ENCODE measurements at regions not wholly inside any gene's neighbourhood (a gene's known extent, or its start where the extent isn't known, plus 50 kb on each side); places are given as distances from the start of the nearest gene placed in this dataset.

DNA sequence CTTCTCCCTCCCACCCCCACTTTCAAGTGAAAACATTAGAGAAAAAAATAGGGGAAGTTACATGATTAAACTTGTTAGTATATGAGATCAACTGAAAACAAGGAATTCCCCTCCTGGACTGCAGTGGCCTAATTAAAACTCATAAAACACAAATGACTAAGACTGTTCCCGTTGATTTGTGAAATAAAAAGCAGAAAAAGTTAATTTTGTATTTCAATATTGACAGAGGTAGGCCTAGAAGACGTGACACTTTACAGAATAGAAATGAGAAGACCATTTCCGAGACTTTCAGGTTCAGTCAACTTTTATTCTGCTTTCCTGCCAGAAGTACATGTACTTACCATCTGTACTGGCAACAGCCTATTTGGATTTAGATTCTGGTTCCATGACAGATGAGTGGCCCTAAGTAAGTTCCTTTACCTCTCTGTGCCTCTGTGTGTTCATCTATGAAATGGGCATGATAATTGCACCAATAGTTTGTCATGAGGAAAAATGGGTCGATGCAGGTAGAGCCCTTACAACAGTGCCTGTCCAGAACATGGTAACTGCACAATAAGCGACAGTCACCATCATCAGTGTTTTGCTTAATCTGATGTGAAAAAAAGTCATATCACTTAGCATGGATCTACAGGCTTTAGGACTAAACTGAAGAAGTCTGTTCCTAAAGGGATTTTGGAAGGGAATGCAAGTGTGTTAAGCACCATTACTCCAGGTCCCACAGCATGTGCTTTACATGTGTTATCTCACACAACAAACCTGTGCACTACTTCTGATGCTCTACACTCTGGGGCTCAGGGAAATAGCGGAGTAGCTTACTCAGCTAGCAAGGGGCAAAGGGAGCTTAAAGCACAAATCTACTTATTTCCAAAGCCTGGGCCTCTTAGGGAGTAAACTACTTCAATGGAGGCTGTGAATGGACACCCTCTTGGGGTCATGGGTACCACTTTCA is 562.3 kb upstream of the DIPK2B start:
- Mint-ChIP-seq H3K4me1 (peaks cover 36% of the 10 kb centered on the region), H3K27me3 (no peaks in the 10 kb centered on the region), H3K4me3 (peak overlapping the region; percentile 31), H3K36me3 (ENCODE audit: low read depth) (no peaks in the 10 kb centered on the region), H3K27ac (peak overlapping the region; percentile 95)
- ATAC-seq, result peak; percentile 39
- no peak for DNase-seq
- no peaks in the 10 kb centered on the region for H3K9me3 ChIP-seq (ENCODE audit: control insufficient read depth, low read length, poor library complexity, severe bottlenecking)

- Mint-ChIP-seq H3K4me1 (peaks cover 30% of the 10 kb centered on the region), H3K4me3 (peak overlapping the region; percentile 84)
Observed at GRCh38 chrX:45761920-45762319, 561.2 kb upstream of the DIPK2B start.

DNA sequence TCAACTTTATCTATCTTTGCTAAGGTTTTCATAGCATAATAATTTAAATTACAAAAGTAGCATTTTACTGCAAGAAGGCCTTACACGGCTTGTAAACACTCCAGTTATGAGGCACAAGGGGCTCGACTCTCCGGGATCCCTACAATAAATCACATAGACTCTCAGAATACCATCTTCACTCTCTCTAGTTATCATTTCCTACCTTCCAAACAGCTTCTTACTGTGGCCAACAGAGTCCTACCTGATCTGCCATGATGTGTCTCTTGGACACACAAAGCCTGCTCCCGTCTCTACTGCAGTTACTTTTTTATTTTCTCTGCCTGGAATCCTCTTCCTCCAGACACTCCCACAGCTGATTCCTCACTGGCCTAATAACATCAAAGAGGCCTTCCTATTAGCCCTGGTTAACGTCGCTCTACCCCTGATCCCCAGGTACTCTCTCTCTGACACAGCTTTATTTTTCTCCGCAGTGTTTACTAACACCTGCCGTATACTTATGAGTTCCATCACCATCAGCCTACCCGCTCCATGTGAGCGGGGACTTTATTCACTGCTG is 559.6 kb upstream of the DIPK2B start:
- peak overlapping the region; percentile 95 for H3K27ac Mint-ChIP-seq
- H3K36me3 Mint-ChIP-seq (ENCODE audit: low read depth), result no peaks in the 10 kb centered on the region
- peaks cover 32% of the 10 kb centered on the region for H3K4me1 Mint-ChIP-seq
- H3K27me3 Mint-ChIP-seq, result no peaks in the 10 kb centered on the region
- no peak for DNase-seq
- ATAC-seq, result no peak
- peak overlapping the region; percentile 79 for H3K4me3 Mint-ChIP-seq
- H3K9me3 ChIP-seq (ENCODE audit: control insufficient read depth, low read length, poor library complexity, severe bottlenecking), result no peaks in the 10 kb centered on the region

More at GRCh38 chrX:45761920-45762319, 561.2 kb upstream of the DIPK2B start:
- Mint-ChIP-seq H3K27me3 (no peaks in the 10 kb centered on the region), H3K36me3 (ENCODE audit: low read depth) (no peaks in the 10 kb centered on the region), H3K27ac (peak overlapping the region; percentile 95)
- DNase-seq (no peak), ATAC-seq (no peak)
- no peaks in the 10 kb centered on the region for H3K9me3 ChIP-seq (ENCODE audit: control insufficient read depth, low read length, poor library complexity, severe bottlenecking)

GRCh38 chrX:45758738-45759397 is 558.2 kb upstream of the DIPK2B start:
- H3K4me1 Mint-ChIP-seq, result peaks cover 30% of the 10 kb centered on the region
- peak overlapping the region; percentile 95 for H3K27ac Mint-ChIP-seq
- no peaks in the 10 kb centered on the region for H3K36me3 Mint-ChIP-seq (ENCODE audit: low read depth)
- DNase-seq (no peak), ATAC-seq (peak; percentile 56)
- no peaks in the 10 kb centered on the region for H3K9me3 ChIP-seq (ENCODE audit: control insufficient read depth, low read length, poor library complexity, severe bottlenecking)
- peak overlapping the region; percentile 87 for H3K4me3 Mint-ChIP-seq
- no peaks in the 10 kb centered on the region for H3K27me3 Mint-ChIP-seq

GRCh38 chrX:45758319-45758718 is 557.6 kb upstream of the DIPK2B start:
- Mint-ChIP-seq H3K36me3 (ENCODE audit: low read depth) (no peaks in the 10 kb centered on the region), H3K27ac (peak overlapping the region; percentile 95), H3K4me1 (peaks cover 30% of the 10 kb centered on the region), H3K27me3 (no peaks in the 10 kb centered on the region), H3K4me3 (peak overlapping the region; percentile 87)
- DNase-seq (peak in 1 of 3 donors; percentile 22), ATAC-seq (peak; percentile 22)
- H3K9me3 ChIP-seq (ENCODE audit: control insufficient read depth, low read length, poor library complexity, severe bottlenecking), result no peaks in the 10 kb centered on the region

GRCh38 chrX:45757272-45757671 is 556.6 kb upstream of the DIPK2B start:
- H3K9me3 ChIP-seq (ENCODE audit: control insufficient read depth, low read length, poor library complexity, severe bottlenecking), result no peaks in the 10 kb centered on the region
- no peaks in the 10 kb centered on the region for H3K36me3 Mint-ChIP-seq (ENCODE audit: low read depth)
- peak overlapping the region; percentile 36 for H3K4me3 Mint-ChIP-seq
- ATAC-seq (no peak), DNase-seq (no peak)
- H3K27me3 Mint-ChIP-seq, result no peaks in the 10 kb centered on the region
- H3K4me1 Mint-ChIP-seq, result peaks cover 27% of the 10 kb centered on the region
- peak overlapping the region; percentile 95 for H3K27ac Mint-ChIP-seq

- Mint-ChIP-seq H3K27ac (peak overlapping the region; percentile 95), H3K4me3 (peak overlapping the region; percentile 21), H3K36me3 (ENCODE audit: low read depth) (no peaks in the 10 kb centered on the region), H3K4me1 (peaks cover 22% of the 10 kb centered on the region), H3K27me3 (no peaks in the 10 kb centered on the region)
- H3K9me3 ChIP-seq (ENCODE audit: control insufficient read depth, low read length, poor library complexity, severe bottlenecking), result no peaks in the 10 kb centered on the region
- no peak for DNase-seq
- ATAC-seq, result peak; percentile 16
Observed at GRCh38 chrX:45756557-45756956, 555.9 kb upstream of the DIPK2B start.

- no peak for DNase-seq
- no peak overlapping the region for H3K4me3 Mint-ChIP-seq
- peak overlapping the region; percentile 95 for H3K27ac Mint-ChIP-seq
- H3K9me3 ChIP-seq (ENCODE audit: control insufficient read depth, low read length, poor library complexity, severe bottlenecking), result no peaks in the 10 kb centered on the region
- H3K27me3 Mint-ChIP-seq, result no peaks in the 10 kb centered on the region
- no peaks in the 10 kb centered on the region for H3K36me3 Mint-ChIP-seq (ENCODE audit: low read depth)
- no peak for ATAC-seq
- peaks cover 22% of the 10 kb centered on the region for H3K4me1 Mint-ChIP-seq
Observed at GRCh38 chrX:45755703-45756102, 555.0 kb upstream of the DIPK2B start.

DNA sequence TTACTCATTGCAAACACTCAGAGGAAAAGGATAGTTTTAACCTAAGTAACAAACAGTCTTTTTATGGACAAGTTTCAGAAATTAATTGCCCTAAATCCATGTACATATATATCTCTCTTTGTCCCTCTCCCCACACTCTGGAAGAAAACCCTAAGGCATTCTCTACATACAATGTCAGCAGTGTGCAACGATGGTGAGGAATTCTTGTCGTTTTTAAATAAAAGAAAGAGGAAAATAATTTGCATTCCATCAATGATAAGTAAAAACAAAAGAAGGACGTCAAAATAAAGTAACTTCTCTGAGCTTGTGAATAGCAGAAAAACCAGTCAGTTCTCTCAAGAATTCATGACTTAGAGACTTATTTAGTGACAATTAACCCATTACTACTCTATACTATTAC is 550.5 kb upstream of the DIPK2B start:
- ATAC-seq, result no peak
- Mint-ChIP-seq H3K4me1 (peaks cover 12% of the 10 kb centered on the region), H3K27me3 (no peaks in the 10 kb centered on the region), H3K27ac (no peak overlapping the region), H3K36me3 (ENCODE audit: low read depth) (no peaks in the 10 kb centered on the region), H3K4me3 (no peak overlapping the region)
- no peaks in the 10 kb centered on the region for H3K9me3 ChIP-seq (ENCODE audit: control insufficient read depth, low read length, poor library complexity, severe bottlenecking)
- no peak for DNase-seq

DNA sequence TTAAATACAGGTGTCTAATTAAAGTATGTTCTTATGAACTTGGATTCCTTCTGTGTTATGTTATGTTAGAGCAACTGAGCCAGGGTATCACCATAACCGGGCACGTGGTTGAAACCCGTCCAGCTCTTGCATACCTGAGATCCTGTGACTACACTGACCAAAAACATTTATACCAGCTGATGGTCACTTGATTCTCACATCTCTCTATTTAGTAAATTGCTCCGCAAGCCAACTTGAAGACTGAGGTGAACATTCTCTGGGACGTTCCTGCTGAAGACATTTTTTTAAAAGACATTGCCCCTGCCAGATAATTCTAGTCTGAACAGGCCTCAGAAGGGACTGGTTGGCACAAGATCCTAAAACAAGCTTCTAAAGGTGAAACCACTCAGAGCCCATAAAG is 550.0 kb upstream of the DIPK2B start:
- Mint-ChIP-seq H3K27me3 (no peaks in the 10 kb centered on the region), H3K36me3 (ENCODE audit: low read depth) (peaks cover under 1% of the 10 kb centered on the region), H3K4me1 (peaks cover 10% of the 10 kb centered on the region), H3K27ac (no peak overlapping the region), H3K4me3 (no peak overlapping the region)
- ATAC-seq (no peak), DNase-seq (no peak)
- H3K9me3 ChIP-seq (ENCODE audit: control insufficient read depth, low read length, poor library complexity, severe bottlenecking), result no peaks in the 10 kb centered on the region

GRCh38 chrX:45749375-45749774 is 548.7 kb upstream of the DIPK2B start:
- peak; percentile 16 for ATAC-seq

GRCh38 chrX:45748369-45748774 is 547.7 kb upstream of the DIPK2B start:
- Mint-ChIP-seq H3K36me3 (ENCODE audit: low read depth) (peaks cover 2% of the 10 kb centered on the region), H3K4me3 (no peak overlapping the region), H3K27ac (no peak overlapping the region), H3K4me1 (peaks cover 12% of the 10 kb centered on the region), H3K27me3 (no peaks in the 10 kb centered on the region)
- DNase-seq (no peak), ATAC-seq (no peak)
- no peaks in the 10 kb centered on the region for H3K9me3 ChIP-seq (ENCODE audit: control insufficient read depth, low read length, poor library complexity, severe bottlenecking)

More at GRCh38 chrX:45749375-45749774, 548.7 kb upstream of the DIPK2B start:
- no peak for DNase-seq
- Mint-ChIP-seq H3K4me1 (peaks cover 12% of the 10 kb centered on the region), H3K36me3 (ENCODE audit: low read depth) (peaks cover 2% of the 10 kb centered on the region), H3K4me3 (no peak overlapping the region), H3K27ac (peak overlapping the region; percentile 11), H3K27me3 (no peaks in the 10 kb centered on the region)
- H3K9me3 ChIP-seq (ENCODE audit: control insufficient read depth, low read length, poor library complexity, severe bottlenecking), result no peaks in the 10 kb centered on the region

DNA sequence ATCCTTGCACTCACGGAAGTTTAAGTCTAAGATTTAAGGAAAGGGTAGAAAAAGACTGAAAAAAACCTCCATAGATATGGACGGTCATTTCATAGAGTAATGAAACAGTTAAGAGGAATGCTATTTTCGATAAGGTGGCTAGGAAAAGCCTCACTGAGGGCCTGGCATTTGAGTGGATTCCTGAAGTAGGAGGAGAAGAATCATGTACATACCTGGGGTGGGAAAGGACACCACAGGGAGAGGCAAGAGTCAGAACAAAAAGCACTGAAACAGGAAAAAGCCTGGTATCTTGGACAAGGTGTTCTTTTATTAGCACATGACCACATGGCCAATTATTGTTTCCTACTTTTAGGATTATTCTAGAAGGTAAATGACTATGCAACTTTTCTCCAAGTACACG is 547.2 kb upstream of the DIPK2B start:
- H3K9me3 ChIP-seq (ENCODE audit: control insufficient read depth, low read length, poor library complexity, severe bottlenecking), result no peaks in the 10 kb centered on the region
- Mint-ChIP-seq H3K4me1 (peaks cover 12% of the 10 kb centered on the region), H3K27ac (no peak overlapping the region), H3K27me3 (no peaks in the 10 kb centered on the region), H3K36me3 (ENCODE audit: low read depth) (peaks cover 2% of the 10 kb centered on the region), H3K4me3 (no peak overlapping the region)
- DNase-seq, result no peak
- ATAC-seq, result no peak

Measured in T-helper 17 cell (primary cell).